WTC11 (cell line): ENCODE measurements at regions not wholly inside any gene's neighbourhood (a gene's known extent, or its start where the extent isn't known, plus 50 kb on each side); places are given as distances from the start of the nearest gene placed in this dataset.

Experiments
- ATAC-seq: fragments of 200-7000 bp; cut with Tn5 transposase; 2 replicates; pipeline ENCODE4 v1.10.0; 2021; ENCODE audit warnings: mild to moderate bottlenecking, moderate library complexity
- CTCF ChIA-PET: fragments of 300-600 bp; sonication (Branson Sonifier 250); formaldehyde crosslinking; loops from one replicate; lab custom pipeline; 2021; ENCODE audit warnings: antibody characterized with exemption; lab: Charles Lee
- POLR2A ChIA-PET: fragments of 350-600 bp; sonication (Branson Sonifier 250); formaldehyde crosslinking; loops from one replicate; lab custom pipeline; 2021; ENCODE audit warnings: antibody characterized with exemption; lab: Charles Lee
- DNase-seq: peaks from one replicate; pipeline ENCODE4 v3.0.0; 2021; ENCODE audit warnings: low spot score
- H3K27ac Mint-ChIP-seq: 2 replicates; pipeline ENCODE4 v1.8.0; 2021; ENCODE audit warnings: mixed read lengths
- H3K27me3 Mint-ChIP-seq: 2 replicates; pipeline ENCODE4 v1.8.0; 2021; ENCODE audit warnings: low read depth, mild to moderate bottlenecking, moderate library complexity, mixed read lengths
- H3K36me3 Mint-ChIP-seq: 2 replicates; pipeline ENCODE4 v1.8.0; 2021; ENCODE audit warnings: mixed read lengths
- H3K4me1 Mint-ChIP-seq: 2 replicates; pipeline ENCODE4 v1.8.0; 2022; ENCODE audit warnings: mixed read lengths
- H3K4me3 Mint-ChIP-seq: 2 replicates; pipeline ENCODE4 v1.8.0; 2021; ENCODE audit warnings: mild to moderate bottlenecking, moderate library complexity, mixed read lengths
- H3K9me3 Mint-ChIP-seq: 2 replicates; pipeline ENCODE4 v1.8.0; 2021; ENCODE audit warnings: mixed read lengths
- KAT7 ChIP-seq: sonication (generic); formaldehyde crosslinking; IDR thresholded peaks from 2 replicates; pipeline ENCODE4 v1.8.1; 2023; ENCODE audit warnings: missing genetic modification reagents, mild to moderate bottlenecking, borderline replicate concordance
- NFATC4 ChIP-seq: fragments of 250-450 bp; sonication (Bioruptor Pico); IDR thresholded peaks from 2 replicates; pipeline ENCODE4 v1.9.0; 2021; ENCODE audit warnings: mild to moderate bottlenecking
- NR2C2 ChIP-seq: sonication (generic); formaldehyde crosslinking; IDR thresholded peaks from 2 replicates; pipeline ENCODE4 v1.8.0; 2022; ENCODE audit warnings: mild to moderate bottlenecking, missing genetic modification reagents
- OVOL2 ChIP-seq: fragments of 250-450 bp; sonication (Bioruptor Pico); IDR thresholded peaks from 2 replicates; pipeline ENCODE4 v1.9.0; 2021; ENCODE audit warnings: mild to moderate bottlenecking, borderline replicate concordance
- PRRX2 ChIP-seq: fragments of 250-450 bp; sonication (Bioruptor Pico); IDR thresholded peaks from 2 replicates; pipeline ENCODE4 v1.8.0; 2021; ENCODE audit warnings: mild to moderate bottlenecking
- SP1 ChIP-seq: sonication (generic); formaldehyde crosslinking; conservative IDR thresholded peaks from 2 replicates; pipeline ENCODE4 v1.8.1; 2022; ENCODE audit warnings: missing genetic modification reagents
- ZNF423 ChIP-seq: fragments of 250-450 bp; sonication (Bioruptor Pico); IDR thresholded peaks from 2 replicates; pipeline ENCODE4 v2.1.2; 2022; ENCODE audit warnings: mild to moderate bottlenecking, moderate library complexity
- ZNF671 ChIP-seq: fragments of 250-450 bp; sonication (Bioruptor Pico); IDR thresholded peaks from 2 replicates; pipeline ENCODE4 v1.8.0; 2021; ENCODE audit warnings: mild to moderate bottlenecking
- TF ChIP-seq, protein P1 (sequence below): fragments of 250-450 bp; sonication (Bioruptor Pico); IDR thresholded peaks from 2 replicates; pipeline ENCODE4 v2.1.2; 2022; ENCODE audit warnings: mild to moderate bottlenecking, moderate library complexity
- TF ChIP-seq, protein P2 (sequence below): sonication (generic); formaldehyde crosslinking; IDR thresholded peaks from 2 replicates; pipeline ENCODE4 v1.8.1; 2023; ENCODE audit warnings: mild to moderate bottlenecking, missing genetic modification reagents, moderate library complexity
- TF ChIP-seq, protein P3 (sequence below): sonication (generic); formaldehyde crosslinking; IDR thresholded peaks from 2 replicates; pipeline ENCODE4 v1.8.0; 2023; ENCODE audit warnings: missing genetic modification reagents
- TF ChIP-seq, protein P4 (sequence below): sonication (generic); formaldehyde crosslinking; conservative IDR thresholded peaks from 2 replicates; pipeline ENCODE4 v1.8.1; 2023; ENCODE audit warnings: mild to moderate bottlenecking, low read depth, missing genetic modification reagents, moderate library complexity
- TF ChIP-seq, protein P5 (sequence below): sonication (generic); formaldehyde crosslinking; IDR thresholded peaks from 2 replicates; pipeline ENCODE4 v1.8.1; 2022; ENCODE audit warnings: missing genetic modification reagents, borderline replicate concordance
- TF ChIP-seq, protein P6 (sequence below): fragments of 200-600 bp; IDR thresholded peaks from 2 replicates; pipeline ENCODE4 v1.8.0; 2022; ENCODE audit warnings: antibody characterized with exemption
- TF ChIP-seq, protein P7 (sequence below): sonication (generic); formaldehyde crosslinking; IDR thresholded peaks from 2 replicates; pipeline ENCODE4 v1.8.1; 2022; ENCODE audit warnings: mild to moderate bottlenecking, moderate library complexity, missing genetic modification reagents

DNA sequence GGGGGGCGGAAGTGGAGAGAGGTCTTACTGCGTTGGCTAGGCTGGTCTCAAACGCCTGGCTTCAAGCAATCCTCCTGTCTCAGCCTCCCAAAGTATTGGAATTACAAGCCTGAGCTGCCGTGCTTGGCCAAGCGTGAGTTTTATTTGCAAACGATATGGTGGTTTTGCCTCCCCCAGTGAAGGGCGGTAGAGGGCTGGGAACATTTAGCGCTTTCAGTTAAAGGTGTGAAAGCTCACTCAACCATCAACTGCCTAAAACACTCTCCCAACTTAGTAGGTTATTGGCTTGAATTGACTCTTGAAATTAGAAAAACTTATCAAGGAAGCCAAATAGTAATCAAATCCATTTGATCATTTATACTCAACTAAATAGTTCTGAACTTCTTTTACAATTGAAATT, 156.3 kb downstream of the ESM1 start (continued):
- TF ChIP-seq, protein P1, sequence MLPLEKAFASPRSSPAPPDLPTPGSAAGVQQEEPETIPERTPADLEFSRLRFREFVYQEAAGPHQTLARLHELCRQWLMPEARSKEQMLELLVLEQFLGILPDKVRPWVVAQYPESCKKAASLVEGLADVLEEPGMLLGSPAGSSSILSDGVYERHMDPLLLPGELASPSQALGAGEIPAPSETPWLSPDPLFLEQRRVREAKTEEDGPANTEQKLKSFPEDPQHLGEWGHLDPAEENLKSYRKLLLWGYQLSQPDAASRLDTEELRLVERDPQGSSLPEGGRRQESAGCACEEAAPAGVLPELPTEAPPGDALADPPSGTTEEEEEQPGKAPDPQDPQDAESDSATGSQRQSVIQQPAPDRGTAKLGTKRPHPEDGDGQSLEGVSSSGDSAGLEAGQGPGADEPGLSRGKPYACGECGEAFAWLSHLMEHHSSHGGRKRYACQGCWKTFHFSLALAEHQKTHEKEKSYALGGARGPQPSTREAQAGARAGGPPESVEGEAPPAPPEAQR (CRISPR knock-in tag): no peak
- TF ChIP-seq, protein P2, sequence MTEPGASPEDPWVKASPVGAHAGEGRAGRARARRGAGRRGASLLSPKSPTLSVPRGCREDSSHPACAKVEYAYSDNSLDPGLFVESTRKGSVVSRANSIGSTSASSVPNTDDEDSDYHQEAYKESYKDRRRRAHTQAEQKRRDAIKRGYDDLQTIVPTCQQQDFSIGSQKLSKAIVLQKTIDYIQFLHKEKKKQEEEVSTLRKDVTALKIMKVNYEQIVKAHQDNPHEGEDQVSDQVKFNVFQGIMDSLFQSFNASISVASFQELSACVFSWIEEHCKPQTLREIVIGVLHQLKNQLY (CRISPR knock-in tag): no peak
- TF ChIP-seq OVOL2 (CRISPR knock-in tag): no peak
- TF ChIP-seq, all 79 proteins: peak for 0

DNA sequence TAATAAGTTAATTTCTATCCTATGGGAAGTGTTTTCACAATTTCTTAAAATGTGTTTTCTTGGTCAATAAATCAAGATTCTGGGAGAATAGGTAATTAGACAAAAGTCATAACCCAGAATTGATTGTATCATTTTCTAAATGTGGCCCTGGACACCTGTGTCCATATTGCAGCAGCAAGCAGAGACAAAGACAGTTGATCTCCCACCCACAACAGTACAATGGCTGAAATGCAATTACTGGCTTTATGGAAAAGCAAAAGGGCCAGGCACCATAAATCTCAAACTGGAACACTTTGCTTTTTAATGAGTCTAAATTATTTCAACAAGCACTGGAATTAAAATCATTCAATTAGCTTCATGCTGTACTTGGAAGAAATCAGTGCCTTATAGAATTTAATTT, 157.2 kb downstream of the ESM1 start:
- no peak overlapping the region for H3K27ac Mint-ChIP-seq
- H3K36me3 Mint-ChIP-seq: no peaks in the 10 kb centered on the region
- CTCF ChIA-PET: no interaction called here
- TF ChIP-seq, protein P3, sequence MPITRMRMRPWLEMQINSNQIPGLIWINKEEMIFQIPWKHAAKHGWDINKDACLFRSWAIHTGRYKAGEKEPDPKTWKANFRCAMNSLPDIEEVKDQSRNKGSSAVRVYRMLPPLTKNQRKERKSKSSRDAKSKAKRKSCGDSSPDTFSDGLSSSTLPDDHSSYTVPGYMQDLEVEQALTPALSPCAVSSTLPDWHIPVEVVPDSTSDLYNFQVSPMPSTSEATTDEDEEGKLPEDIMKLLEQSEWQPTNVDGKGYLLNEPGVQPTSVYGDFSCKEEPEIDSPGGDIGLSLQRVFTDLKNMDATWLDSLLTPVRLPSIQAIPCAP (CRISPR knock-in tag): no peak
- TF ChIP-seq, protein P4, sequence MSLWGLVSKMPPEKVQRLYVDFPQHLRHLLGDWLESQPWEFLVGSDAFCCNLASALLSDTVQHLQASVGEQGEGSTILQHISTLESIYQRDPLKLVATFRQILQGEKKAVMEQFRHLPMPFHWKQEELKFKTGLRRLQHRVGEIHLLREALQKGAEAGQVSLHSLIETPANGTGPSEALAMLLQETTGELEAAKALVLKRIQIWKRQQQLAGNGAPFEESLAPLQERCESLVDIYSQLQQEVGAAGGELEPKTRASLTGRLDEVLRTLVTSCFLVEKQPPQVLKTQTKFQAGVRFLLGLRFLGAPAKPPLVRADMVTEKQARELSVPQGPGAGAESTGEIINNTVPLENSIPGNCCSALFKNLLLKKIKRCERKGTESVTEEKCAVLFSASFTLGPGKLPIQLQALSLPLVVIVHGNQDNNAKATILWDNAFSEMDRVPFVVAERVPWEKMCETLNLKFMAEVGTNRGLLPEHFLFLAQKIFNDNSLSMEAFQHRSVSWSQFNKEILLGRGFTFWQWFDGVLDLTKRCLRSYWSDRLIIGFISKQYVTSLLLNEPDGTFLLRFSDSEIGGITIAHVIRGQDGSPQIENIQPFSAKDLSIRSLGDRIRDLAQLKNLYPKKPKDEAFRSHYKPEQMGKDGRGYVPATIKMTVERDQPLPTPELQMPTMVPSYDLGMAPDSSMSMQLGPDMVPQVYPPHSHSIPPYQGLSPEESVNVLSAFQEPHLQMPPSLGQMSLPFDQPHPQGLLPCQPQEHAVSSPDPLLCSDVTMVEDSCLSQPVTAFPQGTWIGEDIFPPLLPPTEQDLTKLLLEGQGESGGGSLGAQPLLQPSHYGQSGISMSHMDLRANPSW: no peak
- TF ChIP-seq, protein P5, sequence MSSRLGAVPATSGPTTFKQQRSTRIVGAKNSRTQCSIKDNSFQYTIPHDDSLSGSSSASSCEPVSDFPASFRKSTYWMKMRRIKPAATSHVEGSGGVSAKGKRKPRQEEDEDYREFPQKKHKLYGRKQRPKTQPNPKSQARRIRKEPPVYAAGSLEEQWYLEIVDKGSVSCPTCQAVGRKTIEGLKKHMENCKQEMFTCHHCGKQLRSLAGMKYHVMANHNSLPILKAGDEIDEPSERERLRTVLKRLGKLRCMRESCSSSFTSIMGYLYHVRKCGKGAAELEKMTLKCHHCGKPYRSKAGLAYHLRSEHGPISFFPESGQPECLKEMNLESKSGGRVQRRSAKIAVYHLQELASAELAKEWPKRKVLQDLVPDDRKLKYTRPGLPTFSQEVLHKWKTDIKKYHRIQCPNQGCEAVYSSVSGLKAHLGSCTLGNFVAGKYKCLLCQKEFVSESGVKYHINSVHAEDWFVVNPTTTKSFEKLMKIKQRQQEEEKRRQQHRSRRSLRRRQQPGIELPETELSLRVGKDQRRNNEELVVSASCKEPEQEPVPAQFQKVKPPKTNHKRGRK (CRISPR knock-in tag): no peak
- TF ChIP-seq, protein P6, sequence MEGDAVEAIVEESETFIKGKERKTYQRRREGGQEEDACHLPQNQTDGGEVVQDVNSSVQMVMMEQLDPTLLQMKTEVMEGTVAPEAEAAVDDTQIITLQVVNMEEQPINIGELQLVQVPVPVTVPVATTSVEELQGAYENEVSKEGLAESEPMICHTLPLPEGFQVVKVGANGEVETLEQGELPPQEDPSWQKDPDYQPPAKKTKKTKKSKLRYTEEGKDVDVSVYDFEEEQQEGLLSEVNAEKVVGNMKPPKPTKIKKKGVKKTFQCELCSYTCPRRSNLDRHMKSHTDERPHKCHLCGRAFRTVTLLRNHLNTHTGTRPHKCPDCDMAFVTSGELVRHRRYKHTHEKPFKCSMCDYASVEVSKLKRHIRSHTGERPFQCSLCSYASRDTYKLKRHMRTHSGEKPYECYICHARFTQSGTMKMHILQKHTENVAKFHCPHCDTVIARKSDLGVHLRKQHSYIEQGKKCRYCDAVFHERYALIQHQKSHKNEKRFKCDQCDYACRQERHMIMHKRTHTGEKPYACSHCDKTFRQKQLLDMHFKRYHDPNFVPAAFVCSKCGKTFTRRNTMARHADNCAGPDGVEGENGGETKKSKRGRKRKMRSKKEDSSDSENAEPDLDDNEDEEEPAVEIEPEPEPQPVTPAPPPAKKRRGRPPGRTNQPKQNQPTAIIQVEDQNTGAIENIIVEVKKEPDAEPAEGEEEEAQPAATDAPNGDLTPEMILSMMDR: no peak
- no peak for TF ChIP-seq NR2C2 (CRISPR knock-in tag)
- no peak for TF ChIP-seq ZNF671 (CRISPR knock-in tag)
- TF ChIP-seq, protein P7, sequence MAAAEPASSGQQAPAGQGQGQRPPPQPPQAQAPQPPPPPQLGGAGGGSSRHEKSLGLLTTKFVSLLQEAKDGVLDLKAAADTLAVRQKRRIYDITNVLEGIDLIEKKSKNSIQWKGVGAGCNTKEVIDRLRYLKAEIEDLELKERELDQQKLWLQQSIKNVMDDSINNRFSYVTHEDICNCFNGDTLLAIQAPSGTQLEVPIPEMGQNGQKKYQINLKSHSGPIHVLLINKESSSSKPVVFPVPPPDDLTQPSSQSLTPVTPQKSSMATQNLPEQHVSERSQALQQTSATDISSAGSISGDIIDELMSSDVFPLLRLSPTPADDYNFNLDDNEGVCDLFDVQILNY (CRISPR knock-in tag): no peak
- TF ChIP-seq KAT7: no peak
- no peak for TF ChIP-seq NFATC4 (CRISPR knock-in tag)
- no peak for TF ChIP-seq ZNF423 (CRISPR knock-in tag)
- TF ChIP-seq SP1 (CRISPR knock-in tag): no peak
- TF ChIP-seq PRRX2: no peak
- DNase-seq (no peak), ATAC-seq (no peak)
- POLR2A ChIA-PET: no interaction called here
- H3K4me1 Mint-ChIP-seq: no peaks in the 10 kb centered on the region
- peaks cover 5% of the 10 kb centered on the region; the same call in 1 of the 2 replicates for H3K9me3 Mint-ChIP-seq
- no peaks in the 10 kb centered on the region; the same call in 1 of the 2 replicates for H3K27me3 Mint-ChIP-seq
- H3K4me3 Mint-ChIP-seq: no peak overlapping the region
